GM19240 (cell line): ENCODE measurements at regions not wholly inside any gene's neighbourhood (a gene's known extent, or its start where the extent isn't known, plus 50 kb on each side); places are given as distances from the start of the nearest gene placed in this dataset.

Experiments used
- DNase-seq: peaks from one replicate; pipeline ENCODE4 v3.0.0; 2011; ENCODE audit warnings: low spot score; ENCODE audit not compliant: insufficient read length

DNA sequence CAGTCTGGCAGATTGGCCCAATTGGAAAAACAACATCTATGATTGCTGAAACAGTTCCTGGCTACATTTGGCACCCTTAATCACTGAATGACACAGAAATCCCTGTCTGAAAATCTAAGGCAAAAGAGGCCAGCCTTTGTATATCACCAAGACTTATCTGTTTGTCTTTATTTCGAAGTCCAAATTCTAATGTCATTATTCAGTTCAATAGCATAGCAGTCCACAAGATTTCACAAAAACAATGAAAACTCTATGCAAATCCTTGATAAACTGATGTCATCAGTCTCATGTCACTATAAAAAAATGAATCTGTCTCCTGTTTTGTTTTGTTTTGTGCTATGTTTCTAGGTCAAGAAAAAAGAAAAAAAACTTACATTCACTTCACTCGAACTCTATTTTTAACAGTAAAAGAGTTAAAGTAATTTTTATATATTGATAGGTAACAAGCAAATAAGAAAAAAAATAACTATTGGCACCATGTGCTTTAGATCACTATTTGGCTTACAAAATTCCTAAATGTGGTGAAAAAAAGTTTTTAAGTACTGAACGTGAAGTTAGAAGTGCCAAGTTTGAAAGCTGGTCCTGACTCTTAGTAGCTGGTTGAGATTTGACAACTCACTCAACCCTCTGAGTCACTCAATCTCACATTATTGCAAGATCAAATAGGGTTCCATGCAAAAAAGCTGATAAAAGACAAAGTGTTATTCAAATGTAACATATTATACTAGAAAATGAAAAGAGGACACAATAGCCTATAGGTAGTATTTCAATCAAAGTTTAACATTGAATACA, 359.3 kb downstream of the IRS1 start:
- DNase-seq: no peak

DNA sequence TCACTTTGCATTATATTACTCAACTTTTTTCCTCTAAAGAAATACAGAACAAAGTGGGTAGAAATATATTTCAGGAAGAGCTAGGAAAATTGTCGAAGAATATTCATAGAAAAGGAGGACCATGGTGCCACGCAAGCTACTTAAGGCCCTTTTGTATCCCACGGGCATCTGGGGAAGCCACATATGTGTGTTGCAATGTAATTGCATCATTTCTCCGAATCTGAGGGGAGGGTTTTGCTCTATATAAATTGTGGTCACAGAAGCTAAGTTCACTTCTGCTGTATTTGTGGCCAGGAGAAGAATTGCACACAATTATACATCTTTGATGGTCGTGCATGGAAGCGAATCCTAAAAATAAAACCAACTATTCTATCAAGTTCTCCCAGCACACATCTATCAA, 360.3 kb downstream of the IRS1 start:
- DNase-seq: no peak

DNA sequence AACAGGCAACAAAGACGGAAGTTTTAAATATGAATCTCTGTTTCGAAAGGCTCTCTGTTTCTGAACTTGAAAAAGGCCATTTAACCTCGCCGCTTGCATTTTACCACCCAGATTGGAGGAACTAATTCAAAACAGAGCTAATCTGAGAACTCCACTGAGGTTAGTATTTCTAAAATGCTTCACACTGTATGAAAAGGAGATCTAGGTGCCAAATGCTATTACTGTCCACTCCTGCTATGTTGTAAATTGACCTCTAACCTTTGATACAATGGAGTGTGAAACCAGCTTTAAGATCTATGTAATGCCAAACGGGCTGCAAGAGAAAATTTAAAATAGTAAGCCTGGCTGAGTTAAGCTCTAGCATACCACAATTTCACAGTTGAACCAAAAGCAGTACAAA, 364.5 kb downstream of the IRS1 start:
- DNase-seq: no peak

DNA sequence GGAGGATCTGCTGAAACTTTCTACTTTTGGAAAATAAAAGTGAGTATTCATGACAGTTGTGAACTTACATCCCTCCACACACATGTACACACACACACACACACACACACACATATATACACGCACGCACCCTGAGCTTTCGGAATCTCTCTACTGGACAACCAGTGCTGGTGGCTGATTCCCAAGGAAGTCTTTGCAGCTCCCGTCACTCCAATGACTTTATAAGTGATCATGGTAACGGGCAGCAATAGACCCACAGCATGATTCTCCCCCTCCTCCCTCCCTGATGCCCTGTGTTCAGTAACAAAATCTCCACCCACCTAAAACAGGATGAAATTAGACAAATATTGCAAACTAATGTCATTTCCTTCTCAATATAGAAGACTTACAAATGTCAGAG, 364.9 kb downstream of the IRS1 start:
- no peak for DNase-seq

DNA sequence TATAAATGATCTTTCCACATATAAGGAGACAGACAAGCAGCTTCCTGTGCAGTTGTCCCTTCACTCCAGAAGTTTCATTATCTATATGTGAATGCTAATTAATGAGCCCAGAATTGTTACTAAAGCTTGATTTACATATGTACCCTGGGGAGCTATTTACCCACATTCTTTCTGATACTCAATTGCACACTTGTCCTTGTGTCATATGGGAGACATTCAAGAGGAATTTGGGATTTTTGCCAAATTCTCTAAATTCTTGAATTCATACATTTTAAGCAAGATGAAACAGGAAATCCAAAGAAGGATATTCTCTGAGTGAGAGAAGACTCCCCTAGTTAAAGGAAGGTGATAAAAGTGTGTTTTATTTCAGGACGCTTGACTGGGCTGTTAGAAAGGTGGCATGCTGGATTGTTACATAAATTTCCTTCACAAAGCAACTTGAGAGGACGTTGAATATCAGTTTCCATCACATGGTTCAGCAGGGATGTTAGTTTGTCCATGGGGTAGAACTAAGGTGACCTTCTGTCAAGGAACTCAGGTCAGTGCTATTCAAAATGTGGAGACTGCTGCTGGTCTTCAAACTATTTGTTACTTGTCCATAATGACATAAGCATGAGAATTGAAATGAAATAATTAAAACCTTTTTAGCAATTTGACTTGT, 368.2 kb downstream of the IRS1 start:
- DNase-seq: no peak

DNA sequence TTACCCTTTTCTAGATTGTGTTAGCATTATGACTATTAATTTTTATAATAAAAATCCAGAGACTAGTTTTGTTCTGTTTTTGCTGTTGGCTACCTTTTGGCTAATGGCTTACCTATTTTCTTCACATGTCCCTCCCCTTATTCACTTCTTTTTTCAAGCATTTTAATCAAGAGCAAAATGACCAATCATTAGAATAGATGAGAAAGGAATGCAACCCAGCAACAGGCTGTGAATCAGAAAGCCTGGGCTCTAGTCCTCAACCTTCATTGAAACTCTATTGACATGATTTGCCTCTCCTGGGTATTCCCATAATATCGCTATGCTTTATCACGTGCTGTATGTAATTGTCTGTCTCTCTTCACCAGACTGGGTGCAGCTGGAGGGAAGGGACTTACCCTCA, 370.1 kb downstream of the IRS1 start:
- DNase-seq: no peak

DNA sequence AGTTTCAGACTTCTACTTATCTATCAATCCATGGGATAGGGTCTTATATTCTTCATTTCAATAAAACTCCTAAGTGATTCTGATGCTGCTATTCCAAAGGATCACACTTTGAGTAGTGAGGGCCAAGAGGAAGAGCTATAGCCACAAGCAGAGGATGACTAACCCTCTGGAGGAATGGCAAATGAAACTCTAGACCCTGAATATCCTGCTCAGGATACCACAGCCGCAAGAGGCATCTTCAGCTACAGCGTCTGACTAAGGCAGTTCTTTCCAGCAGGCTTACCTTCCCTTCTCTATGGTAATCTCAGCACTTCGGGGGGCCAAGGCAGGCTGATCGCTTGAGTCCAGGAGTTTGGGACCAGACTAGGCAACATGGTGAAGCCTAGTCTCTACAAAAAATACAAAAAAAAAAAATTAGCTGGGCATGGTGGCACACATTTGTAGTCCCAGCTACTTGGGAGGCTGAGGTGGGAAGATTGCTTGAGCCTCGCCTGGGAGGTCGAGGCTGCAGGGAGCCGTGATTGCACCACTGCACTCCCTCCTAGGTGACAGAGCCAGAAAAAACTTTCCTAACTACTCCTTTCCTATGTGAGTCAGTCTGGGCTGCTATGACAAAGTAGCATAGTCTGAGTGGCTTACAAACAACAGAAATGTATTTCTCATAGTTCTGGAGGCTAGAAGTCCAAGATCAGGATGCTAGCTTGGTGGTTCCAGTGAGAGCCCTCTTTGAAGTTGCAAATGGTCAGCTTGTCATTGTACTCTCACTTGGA, 371.9 kb downstream of the IRS1 start:
- DNase-seq: no peak

DNA sequence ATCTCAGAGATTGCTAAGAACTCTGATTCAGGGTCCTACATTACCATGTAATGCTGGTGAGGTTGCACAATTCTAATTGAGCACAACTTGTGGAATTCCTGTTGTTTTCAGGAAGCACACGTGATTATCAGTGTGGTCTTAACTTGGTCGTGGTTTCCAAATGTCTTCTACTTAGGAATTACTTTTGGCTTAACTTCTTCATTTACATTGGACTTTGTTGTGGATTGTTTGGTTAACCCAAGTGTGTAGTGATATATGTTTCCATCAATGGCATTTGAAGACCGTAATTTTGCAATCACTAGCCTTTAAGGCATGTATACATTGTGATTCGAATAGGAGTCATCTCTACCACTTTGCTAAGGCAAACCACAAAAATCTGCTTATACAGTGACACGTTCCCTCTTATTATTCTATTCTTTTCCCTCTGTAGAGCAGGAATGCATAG, 373.3 kb downstream of the IRS1 start:
- DNase-seq: no peak

DNA sequence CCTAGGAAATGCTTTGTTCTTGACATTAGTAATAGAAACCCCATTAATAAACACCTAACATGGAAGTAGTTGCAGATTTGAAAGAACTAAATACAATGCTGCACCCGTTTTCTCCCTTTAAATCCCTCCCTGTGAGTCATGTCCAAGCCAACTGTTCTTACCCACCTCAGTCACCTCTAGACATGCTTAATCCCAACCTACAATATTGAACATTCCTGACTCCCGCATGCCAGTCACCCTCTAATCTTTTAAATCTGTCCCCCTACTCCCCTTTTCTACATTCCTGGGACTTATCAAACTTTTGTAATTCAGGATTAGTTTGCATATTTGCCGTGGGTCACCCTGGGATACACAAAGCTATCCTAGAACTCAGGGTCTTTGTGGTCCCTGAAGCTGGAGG, 374.6 kb downstream of the IRS1 start:
- no peak for DNase-seq

DNA sequence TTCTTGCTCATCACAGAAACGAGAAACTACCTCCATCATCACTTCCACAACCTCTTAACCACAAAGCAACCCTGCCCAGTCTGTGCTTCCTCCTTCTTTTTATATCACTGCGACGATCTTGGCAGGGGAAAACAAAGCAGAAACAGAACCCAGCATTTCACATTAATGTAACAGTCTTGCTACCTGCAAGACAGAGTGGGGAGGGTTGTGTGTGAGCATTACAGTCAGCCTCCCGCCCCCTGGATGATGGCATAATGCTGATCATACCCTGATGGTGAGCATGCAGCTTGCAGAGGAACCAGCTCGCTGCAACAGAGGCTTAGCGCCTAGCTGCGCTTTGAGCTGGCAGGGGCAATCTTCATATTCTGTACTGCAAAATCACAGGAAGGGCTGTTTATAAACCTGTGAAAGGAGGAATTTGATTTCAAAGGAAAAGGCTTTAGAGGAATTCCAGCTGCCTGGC, 376.1 kb downstream of the IRS1 start:
- DNase-seq: no peak

DNA sequence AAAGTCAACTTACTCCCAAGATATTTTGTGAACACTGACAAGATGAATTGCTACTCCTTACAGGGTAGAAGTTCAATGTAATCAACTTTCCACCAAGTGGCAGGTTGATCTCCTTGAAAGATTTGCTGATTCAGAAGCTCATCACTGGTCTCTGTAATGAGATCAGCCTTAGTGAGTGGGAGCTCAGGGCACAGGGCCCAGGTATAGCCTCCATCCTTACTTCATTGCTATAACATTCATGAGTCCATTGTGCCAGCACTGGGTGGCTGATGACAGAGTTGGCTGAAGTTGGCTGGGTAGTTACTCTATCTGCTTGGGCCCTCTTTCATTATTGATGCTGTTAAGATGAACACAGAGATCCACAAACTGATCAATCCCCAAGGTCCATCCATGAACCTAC, 379.0 kb downstream of the IRS1 start:
- no peak for DNase-seq

DNA sequence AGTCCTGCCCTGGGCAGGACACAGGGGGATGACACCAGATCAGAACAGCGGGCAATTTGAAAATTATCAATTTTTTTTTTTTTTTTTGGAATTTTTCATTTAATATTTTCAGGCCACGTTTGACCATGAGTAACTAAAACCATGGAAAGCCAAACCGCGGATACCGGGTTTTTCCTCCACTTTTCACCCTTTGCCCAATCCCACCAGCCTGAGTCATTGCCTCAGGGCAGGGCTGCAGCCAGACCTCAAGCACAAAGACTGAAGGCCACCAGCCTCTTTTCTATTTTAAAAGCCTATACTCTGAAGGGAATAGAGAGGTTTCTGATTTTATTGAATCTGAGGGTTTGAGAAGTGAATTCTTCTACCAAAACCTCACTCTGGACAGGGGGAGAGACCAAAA, 381.1 kb downstream of the IRS1 start:
- DNase-seq: no peak

DNA sequence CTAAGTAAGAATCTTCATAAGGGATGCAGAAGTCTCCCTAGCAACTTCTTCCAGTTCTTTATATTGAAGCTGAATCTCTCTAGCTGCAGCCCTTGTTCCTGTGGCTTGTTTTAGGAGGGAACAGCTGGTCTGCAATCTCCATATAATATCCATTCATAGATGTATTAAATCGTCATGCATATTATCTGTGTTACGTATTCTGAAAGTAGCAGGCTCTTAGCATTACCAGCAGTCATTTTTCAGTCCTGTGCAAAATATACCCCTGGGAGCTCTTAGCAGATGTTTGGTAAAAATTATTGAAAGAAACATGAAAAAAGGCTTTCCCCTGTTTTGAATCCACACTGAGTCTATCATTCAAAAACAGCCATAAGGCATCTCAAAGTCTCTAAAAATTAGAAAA, 385.3 kb downstream of the IRS1 start:
- no peak for DNase-seq

DNA sequence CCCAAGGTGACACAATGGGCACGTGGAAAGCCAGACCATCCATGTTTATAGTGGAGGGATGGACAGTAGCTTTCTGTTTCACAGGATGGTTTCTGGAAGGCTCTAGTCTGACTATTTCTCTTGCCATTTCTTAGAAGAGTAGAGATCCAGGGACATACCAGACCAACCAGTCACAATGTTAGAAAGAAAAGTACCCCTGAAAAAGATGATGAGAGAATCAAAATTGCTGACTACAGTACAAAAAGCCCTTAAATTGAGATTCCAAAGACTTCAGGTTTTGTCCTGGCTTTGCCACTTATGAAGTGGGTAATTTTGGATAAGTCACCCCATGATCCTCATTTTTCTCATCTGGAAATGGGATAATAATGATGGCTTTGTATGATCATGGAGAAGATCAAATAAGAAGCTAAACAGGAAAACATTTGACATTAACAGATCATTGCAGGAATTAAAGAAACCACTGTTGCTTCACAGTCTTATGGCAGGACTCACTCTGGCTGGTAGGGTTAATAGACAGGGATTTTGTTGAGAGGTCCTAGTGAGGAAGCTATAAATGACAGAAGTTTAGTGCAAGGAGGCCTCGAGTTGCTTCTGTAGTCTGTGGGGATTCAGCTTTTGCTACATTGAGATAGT, 386.0 kb downstream of the IRS1 start:
- DNase-seq: no peak

DNA sequence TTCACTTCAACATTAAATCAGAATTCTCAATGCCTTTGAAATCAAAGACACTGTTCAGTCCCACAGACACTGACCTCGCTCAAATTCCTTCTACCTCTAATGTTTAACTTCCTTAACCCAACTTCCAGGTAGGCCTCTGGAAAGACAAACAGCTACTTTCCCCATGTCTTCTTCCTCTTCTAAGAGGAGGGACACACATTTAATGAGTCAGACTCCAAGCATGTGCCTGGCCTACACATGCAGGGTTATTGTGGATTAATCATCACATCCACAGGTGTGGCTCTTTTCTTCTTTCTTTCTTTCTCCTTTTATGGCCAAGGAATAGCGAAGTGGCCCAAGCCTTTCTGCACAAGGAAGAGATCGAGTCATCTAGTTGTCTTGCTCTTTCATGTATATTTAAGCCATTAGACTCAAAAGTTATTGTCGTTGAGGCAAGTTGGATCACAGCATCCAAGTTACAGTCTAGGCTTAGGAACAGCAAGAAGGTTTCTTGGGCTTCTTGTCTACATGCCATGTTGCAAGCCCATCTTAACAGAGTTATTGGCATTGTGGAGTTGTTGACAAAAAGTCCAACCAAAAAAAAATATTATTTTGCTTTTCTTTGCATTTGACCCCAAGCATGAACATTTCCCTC, 387.8 kb downstream of the IRS1 start:
- no peak for DNase-seq

DNA sequence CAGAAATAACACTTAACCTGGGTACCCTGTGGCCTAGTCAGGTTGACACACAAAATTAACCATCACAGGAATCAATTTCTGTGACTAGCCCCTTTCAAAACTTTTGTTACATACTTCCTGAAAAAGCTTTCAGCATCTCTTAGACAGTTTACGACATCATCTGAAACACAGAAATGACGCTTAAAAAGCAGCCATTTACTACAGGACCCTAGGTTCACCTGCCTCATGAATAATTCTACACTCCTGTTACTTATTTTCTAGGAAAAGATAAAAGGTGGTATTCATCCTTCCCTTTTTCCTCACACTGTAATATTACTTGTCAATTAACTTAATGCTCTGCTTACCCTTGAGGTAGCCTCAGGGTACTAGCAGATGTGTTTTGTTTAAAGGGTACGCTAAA, 388.4 kb downstream of the IRS1 start:
- DNase-seq: no peak

DNA sequence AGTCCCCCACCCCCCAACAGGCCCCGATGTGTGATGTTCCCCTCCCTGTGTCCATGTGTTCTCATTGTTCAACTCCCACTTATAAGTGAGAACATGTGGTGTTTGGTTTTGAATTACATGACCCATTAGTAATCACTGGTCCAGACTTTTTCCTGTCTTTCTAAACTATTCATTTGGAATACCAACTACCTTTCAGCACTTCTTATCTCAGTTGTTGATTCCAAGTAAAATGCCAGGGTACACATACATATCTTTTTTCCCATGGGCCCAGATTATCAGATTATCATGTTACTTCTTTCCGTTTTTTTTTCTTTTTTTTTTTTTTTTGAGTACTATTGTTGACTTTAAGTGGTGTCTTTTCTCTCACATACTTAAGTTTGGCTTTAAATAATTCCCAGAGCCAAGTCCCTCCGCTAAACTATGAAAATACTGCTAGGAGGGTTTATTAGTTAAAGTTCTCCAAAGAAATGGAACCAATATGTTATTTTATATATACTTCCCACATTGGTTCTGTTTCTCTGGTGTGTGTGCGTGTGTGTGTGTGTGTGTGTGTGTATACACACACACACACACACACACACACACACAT, 389.3 kb downstream of the IRS1 start:
- DNase-seq: no peak

DNA sequence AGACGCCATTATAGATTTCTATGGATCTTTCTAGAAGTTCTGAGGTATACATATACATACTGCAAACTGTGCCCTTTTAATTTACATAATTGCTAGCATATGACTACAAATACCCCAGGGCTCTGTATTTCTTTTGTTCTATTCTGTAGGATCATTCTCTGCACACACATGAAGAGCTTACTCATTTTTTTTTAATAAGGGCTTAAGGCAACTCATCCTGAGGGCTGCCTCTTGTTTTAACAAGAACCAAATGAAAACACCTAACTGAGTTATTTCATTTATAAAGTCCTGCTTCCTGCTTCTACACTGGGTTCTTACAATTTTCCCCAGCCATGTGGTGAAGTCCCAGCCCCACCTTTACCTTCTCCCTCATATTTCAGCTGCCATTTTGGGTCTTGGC, 390.5 kb downstream of the IRS1 start:
- no peak for DNase-seq

DNA sequence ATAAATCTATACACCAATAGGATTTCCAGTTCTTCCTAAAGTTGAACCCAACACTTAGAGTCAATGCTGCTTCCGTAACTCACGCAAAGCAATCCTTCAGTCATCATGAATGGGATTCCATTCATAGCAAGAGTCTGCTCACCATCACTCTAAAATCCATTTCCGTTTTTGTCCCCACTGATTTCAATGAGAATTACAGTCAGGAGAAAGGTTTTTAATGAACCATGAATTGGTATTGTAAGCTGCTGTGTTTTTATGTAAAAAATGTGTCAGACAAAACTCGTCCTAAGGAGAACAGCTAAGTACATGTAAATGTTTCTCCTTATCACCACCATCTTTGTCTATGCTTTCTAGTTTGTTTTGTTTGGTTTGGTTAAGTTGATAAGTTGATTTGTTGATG, 391.5 kb downstream of the IRS1 start:
- no peak for DNase-seq

DNA sequence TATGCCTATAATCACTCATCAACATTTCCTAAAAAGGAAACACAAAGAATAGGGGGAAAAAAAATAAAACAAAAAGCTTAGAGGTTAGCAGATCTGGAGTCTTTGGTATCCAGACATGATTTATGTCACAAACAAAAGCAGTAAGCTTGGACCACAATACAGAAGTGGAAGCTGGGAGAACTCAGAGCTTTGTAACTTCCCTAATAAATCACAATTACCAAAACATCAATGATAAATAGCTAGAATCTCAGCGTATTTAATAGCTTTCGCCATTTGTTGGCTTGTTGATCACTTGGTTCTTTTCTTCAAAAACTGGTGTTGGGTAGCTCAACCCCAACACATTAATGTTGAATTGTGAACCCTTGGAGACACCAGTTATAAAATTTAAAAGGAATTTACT, 392.5 kb downstream of the IRS1 start:
- no peak for DNase-seq

DNA sequence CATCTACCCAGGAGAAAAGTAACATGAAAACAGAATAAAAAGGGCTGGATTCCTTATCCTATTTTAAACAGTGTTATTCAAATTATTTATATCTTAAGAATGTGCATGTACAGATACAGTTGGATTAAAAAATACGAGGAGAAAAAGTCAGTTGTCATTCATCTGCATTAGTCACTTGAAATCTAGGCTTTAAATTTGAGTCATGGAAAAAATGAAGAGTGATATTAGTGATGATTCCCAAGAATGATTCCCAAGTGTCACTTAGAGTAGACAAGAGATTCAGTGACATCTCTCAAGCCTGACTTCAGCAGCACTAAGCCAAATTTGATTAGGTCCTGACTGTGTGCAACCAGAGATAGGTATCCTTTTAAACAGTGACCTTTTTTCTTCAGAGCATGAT, 394.2 kb downstream of the IRS1 start:
- DNase-seq: no peak
